Spleen (tissue), 7 donors: ENCODE measurements at regions not wholly inside any gene's neighbourhood (a gene's known extent, or its start where the extent isn't known, plus 50 kb on each side); places are given as distances from the start of the nearest gene placed in this dataset.

Experiments used
- CTCF ChIP-seq, 11 experiments: fragments of 200-600 bp in 7 of 11; fragments of 450-650 bp in 4 of 11; sonication (generic) in 4 of 11; IDR thresholded peaks in 8 of 11; conservative IDR thresholded peaks in 3 of 11; 1 replicate in 7 of 11; 2 replicates in 4 of 11; pipeline versions ENCODE4 v1.4.0 to v1.8.0; 2016 to 2021; ENCODE audit warnings: antibody characterized with exemption in 11 of 11, inconsistent platforms in 4 of 11, mild to moderate bottlenecking in 1 of 11
- POLR2A ChIP-seq, 3 donors: fragments of 450-650 bp; IDR thresholded peaks; one replicate each; pipeline ENCODE4 v1.5.1; 2017; ENCODE audit warnings: antibody characterized with exemption in 3 of 3, mild to moderate bottlenecking in 1 of 3
- donor health status: DM: no; HTN: no; CAD: no; lungs with moderate emphysema.
- donor health status: DM: no; HTN: no; CAD: no.
- donor health status: DM: no; HTN: no; CAD: no.

- TF ChIP-seq CTCF (IDR thresholded peaks at IDR 0.05 in 8 of 11, conservative IDR thresholded peaks at IDR 0.05 in 3 of 11) = no peak
- no peak for TF ChIP-seq POLR2A (IDR thresholded peaks at IDR 0.05)
Observed at GRCh38 chr16:87229230-87230188, 87.7 kb downstream of the C16orf95 start.
